Keratinocyte (primary cell): ENCODE measurements at regions not wholly inside any gene's neighbourhood (a gene's known extent, or its start where the extent isn't known, plus 50 kb on each side); places are given as distances from the start of the nearest gene placed in this dataset.
A peak's percentile ranks its signal among the peaks of the same experiment; 100 is the strongest.

ENCODE experiments used
- DNase-seq: peaks from one replicate; pipeline ENCODE4 v3.0.0-alpha.2; 2011; ENCODE audit warnings: low read depth, missing footprints, low spot score
- FAIRE-seq: peaks from 2 replicates; lab custom pipeline; 2011; peaks lifted over from hg19 to GRCh38; lab: Jason Lieb, UNC
- H2AFZ ChIP-seq: 2 replicates; pipeline ENCODE4 v1.6.0; 2012; ENCODE audit warnings: low read length, control low read depth, inconsistent platforms; ENCODE audit not compliant: control insufficient read depth
- H3K27ac ChIP-seq: 2 replicates; pipeline ENCODE4 v1.5.1; 2011; ENCODE audit warnings: low read length; ENCODE audit not compliant: control insufficient read depth, insufficient read depth
- H3K27me3 ChIP-seq: 3 replicates; pipeline ENCODE4 v1.6.0; 2011; ENCODE audit warnings: low read length; ENCODE audit not compliant: control insufficient read depth, insufficient read depth; ENCODE audit errors: extremely low read depth
- H3K36me3 ChIP-seq, 2 experiments: 2 replicates in 1 of 2; 3 replicates in 1 of 2; pipeline ENCODE4 v1.5.1; 2011; ENCODE audit warnings: low read length in 2 of 2, mild to moderate bottlenecking in 1 of 2; ENCODE audit not compliant: control insufficient read depth in 2 of 2, insufficient read depth in 2 of 2; ENCODE audit errors: extremely low read depth in 1 of 2
- H3K4me1 ChIP-seq: 3 replicates; pipeline ENCODE4 v1.5.1; 2011; ENCODE audit warnings: low read length; ENCODE audit not compliant: control insufficient read depth, insufficient read depth; ENCODE audit errors: extremely low read depth
- H3K4me2 ChIP-seq: 3 replicates; pipeline ENCODE4 v1.6.0; 2011; ENCODE audit warnings: low read depth, low read length; ENCODE audit not compliant: control insufficient read depth, insufficient read depth; ENCODE audit errors: extremely low read depth
- H3K4me3 ChIP-seq, 3 experiments: fragments of 200-600 bp in 1 of 3; sonication (generic) in 1 of 3; 2 replicates in 2 of 3; 3 replicates in 1 of 3; pipeline ENCODE4 v1.5.1; 2011 to 2016; ENCODE audit warnings: low read length in 3 of 3, mild to moderate bottlenecking in 3 of 3, control low read depth in 2 of 3, inconsistent platforms in 1 of 3, low read depth in 1 of 3, mixed read lengths in 1 of 3, mixed run types in 1 of 3, moderate library complexity in 1 of 3; ENCODE audit not compliant: control insufficient read depth in 2 of 3, insufficient read depth in 2 of 3; ENCODE audit errors: extremely low read depth in 1 of 3
- H3K79me2 ChIP-seq: 2 replicates; pipeline ENCODE4 v1.6.0; 2012; ENCODE audit warnings: low read length; ENCODE audit not compliant: control insufficient read depth, insufficient read depth
- H3K9ac ChIP-seq: 3 replicates; pipeline ENCODE4 v1.6.0; 2011; ENCODE audit warnings: low read length; ENCODE audit not compliant: control insufficient read depth, insufficient read depth; ENCODE audit errors: extremely low read depth
- H3K9me1 ChIP-seq: 3 replicates; pipeline ENCODE4 v1.6.0; 2011; ENCODE audit warnings: low read length; ENCODE audit not compliant: control insufficient read depth, insufficient read depth; ENCODE audit errors: extremely low read depth
- H3K9me3 ChIP-seq: 2 replicates; pipeline ENCODE4 v1.5.1; 2012; ENCODE audit warnings: low read depth, low read length; ENCODE audit not compliant: control insufficient read depth
- H4K20me1 ChIP-seq: 3 replicates; pipeline ENCODE4 v1.6.0; 2011; ENCODE audit warnings: low read length; ENCODE audit not compliant: control insufficient read depth, insufficient read depth; ENCODE audit errors: extremely low read depth
- EZH2 ChIP-seq: IDR thresholded peaks from one replicate; pipeline ENCODE4 v1.6.1; 2012; ENCODE audit warnings: inconsistent platforms, mild to moderate bottlenecking, low read length, moderate library complexity
- dilution Hi-C: fragments of 300-500 bp; cut with MboI; formaldehyde crosslinking; loops from one replicate; pipeline ENCODE4 v1.7.0; 2020; ENCODE audit warnings: low sequenced_read_pairs; ENCODE audit not compliant: extremely low pct_ligation_motif_present
- TF ChIP-seq, protein P1 (sequence below), 3 experiments: IDR thresholded peaks in 1 of 3; conservative IDR thresholded peaks in 1 of 3; optimal IDR thresholded peaks in 1 of 3; 2 replicates in 2 of 3; 3 replicates in 1 of 3; pipeline versions ENCODE3 to v1.5.1; 2011; ENCODE audit warnings: low read length in 3 of 3, mild to moderate bottlenecking in 3 of 3, moderate library complexity in 2 of 3, control low read depth in 1 of 3, inconsistent platforms in 1 of 3; ENCODE audit not compliant: insufficient read depth in 2 of 3; ENCODE audit errors: extremely low read depth in 1 of 3

DNA sequence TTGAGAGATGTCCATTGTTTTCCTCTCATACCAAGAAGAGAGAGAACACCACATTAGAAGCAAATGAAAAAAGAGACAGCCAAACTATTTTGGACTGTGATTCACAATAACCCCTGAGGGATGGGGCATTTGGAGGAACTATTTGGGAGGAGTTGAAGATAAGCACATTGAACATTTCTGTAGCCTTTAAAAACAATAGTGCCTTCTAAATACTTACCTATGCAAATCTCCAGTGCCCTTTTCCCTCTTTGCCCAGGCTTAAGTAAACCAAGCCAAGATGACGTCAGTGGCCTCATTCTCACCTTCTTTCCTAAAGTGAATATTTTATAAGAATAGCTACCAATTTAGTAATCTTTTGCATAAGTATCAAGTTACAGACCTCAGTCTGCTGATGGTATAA lies 89.7 kb upstream of the COL8A1 start:
- peaks cover 48% of the 10 kb centered on the region for H3K4me1 ChIP-seq
- H3K79me2 ChIP-seq: no peaks in the 10 kb centered on the region
- H4K20me1 ChIP-seq: no peaks in the 10 kb centered on the region
- H3K4me2 ChIP-seq: no peak overlapping the region
- TF ChIP-seq EZH2: no peak
- TF ChIP-seq, protein P1, sequence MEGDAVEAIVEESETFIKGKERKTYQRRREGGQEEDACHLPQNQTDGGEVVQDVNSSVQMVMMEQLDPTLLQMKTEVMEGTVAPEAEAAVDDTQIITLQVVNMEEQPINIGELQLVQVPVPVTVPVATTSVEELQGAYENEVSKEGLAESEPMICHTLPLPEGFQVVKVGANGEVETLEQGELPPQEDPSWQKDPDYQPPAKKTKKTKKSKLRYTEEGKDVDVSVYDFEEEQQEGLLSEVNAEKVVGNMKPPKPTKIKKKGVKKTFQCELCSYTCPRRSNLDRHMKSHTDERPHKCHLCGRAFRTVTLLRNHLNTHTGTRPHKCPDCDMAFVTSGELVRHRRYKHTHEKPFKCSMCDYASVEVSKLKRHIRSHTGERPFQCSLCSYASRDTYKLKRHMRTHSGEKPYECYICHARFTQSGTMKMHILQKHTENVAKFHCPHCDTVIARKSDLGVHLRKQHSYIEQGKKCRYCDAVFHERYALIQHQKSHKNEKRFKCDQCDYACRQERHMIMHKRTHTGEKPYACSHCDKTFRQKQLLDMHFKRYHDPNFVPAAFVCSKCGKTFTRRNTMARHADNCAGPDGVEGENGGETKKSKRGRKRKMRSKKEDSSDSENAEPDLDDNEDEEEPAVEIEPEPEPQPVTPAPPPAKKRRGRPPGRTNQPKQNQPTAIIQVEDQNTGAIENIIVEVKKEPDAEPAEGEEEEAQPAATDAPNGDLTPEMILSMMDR (optimal IDR thresholded peaks at IDR 0.05 in 1 of 3, IDR thresholded peaks at IDR 0.05 in 1 of 3, conservative IDR thresholded peaks at IDR 0.05 in 1 of 3; ENCODE audit: extremely low read depth in 1 of 3, insufficient read depth in 2 of 3, low read length in 3 of 3): no peak
- H3K27ac ChIP-seq: no peak overlapping the region
- H2AFZ ChIP-seq: no peak overlapping the region
- FAIRE-seq (peak; percentile 77), DNase-seq (no peak)
- no peak overlapping the region for H3K4me3 ChIP-seq
- no peaks in the 10 kb centered on the region for H3K9me1 ChIP-seq
- dilution Hi-C loops: no loop called here
- no peak overlapping the region for H3K9ac ChIP-seq
- no peaks in the 10 kb centered on the region for H3K27me3 ChIP-seq
- H3K9me3 ChIP-seq: no peaks in the 10 kb centered on the region
- H3K36me3 ChIP-seq: no peaks in the 10 kb centered on the region

DNA sequence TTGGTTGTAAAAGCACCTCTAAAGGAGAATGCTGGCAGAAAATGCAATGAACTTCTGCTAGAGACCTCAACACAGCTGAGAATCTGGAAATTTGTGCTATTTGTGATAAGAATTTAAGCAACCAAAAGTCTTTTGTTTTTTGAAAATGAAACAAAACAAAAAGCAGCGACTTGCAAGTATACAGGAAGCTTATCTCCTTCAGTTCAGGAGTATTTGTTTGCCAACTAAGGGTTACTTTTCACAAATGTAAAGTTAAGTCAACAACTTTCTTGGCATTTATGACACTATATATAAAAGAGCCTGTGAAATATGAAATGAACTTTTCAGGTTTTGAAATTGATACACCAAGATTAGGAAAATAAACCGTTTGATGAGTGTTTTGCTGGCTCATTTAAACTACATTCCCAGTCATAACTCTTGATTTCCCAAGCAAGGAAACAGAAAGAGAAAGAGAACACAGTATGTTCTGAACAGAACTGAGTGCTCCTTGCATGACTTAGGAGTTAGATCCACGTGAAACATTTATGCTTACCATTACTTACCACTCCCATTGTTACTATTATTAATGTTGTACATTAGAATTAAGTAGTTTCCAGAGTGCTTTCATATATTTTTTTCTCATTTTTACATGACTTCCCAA lies 92.3 kb upstream of the COL8A1 start:
- no peak for DNase-seq
- Histone ChIP-seq H3K9me1 (no peaks in the 10 kb centered on the region), H2AFZ (peak overlapping the region; percentile 81), H3K4me2 (peak overlapping the region; percentile 72), H4K20me1 (no peaks in the 10 kb centered on the region), H3K27ac (peak overlapping the region; percentile 47), H3K27me3 (no peaks in the 10 kb centered on the region), H3K9me3 (no peaks in the 10 kb centered on the region), H3K4me1 (peaks cover 67% of the 10 kb centered on the region), H3K36me3 (no peaks in the 10 kb centered on the region), H3K4me3 (peak overlapping the region in 1 of 3 experiments; percentile 47), H3K79me2 (no peaks in the 10 kb centered on the region), H3K9ac (no peak overlapping the region)
- TF ChIP-seq EZH2: no peak
- TF ChIP-seq, protein P1 (optimal IDR thresholded peaks at IDR 0.05 in 1 of 3, IDR thresholded peaks at IDR 0.05 in 1 of 3, conservative IDR thresholded peaks at IDR 0.05 in 1 of 3; ENCODE audit: extremely low read depth in 1 of 3, insufficient read depth in 2 of 3, low read length in 3 of 3): no peak
- dilution Hi-C loops: no loop called here
- peak; percentile 69 for FAIRE-seq
